GM12874 (cell line): ENCODE measurements at regions not wholly inside any gene's neighbourhood (a gene's known extent, or its start where the extent isn't known, plus 50 kb on each side); places are given as distances from the start of the nearest gene placed in this dataset.

Source experiments
- CTCF ChIP-seq: IDR thresholded peaks from 2 replicates; pipeline ENCODE4 v1.5.1; 2011; ENCODE audit warnings: low read depth, mild to moderate bottlenecking, control low read depth, low read length, moderate library complexity; ENCODE audit not compliant: insufficient read depth

DNA sequence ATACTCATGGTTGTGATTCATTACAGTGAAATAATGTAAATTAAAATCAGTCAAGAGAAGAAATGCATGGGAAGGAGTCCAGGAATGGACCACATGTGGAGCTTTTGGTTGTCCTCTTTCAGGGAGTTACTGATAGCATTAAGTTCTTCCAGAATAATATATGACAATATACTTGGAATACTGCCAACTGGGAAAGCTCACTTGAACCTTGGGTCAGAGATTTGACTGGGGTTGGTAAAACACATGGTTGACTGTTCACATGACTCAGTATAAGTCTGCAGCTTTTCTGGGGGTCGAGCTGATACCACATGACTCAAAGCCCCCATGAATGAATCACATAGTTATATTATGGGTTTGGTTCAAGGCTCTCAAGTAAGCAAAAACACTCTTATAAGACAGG is 1109.0 kb upstream of the CHAC2 start:
- TF ChIP-seq CTCF: no peak

DNA sequence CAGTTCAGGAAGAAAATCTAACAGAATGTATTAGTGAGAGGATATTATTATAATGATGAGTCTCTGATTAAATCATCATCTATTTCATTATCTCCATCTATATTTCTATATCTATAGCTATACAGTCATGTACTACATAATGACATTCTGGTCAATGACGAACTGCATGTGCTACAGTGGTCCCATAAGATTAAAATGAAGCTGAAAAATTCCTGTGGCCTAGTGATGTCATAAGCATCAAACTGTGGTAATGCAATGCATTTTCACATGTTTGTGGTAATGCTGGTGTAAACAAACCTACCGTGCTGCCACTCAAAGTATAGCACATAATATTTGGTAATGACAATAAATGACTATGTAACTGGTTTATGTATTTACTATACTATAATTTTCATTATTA is 1127.9 kb upstream of the CHAC2 start:
- TF ChIP-seq CTCF: no peak

- TF ChIP-seq CTCF: no peak
Observed at GRCh38 chr2:52632543-52632942, 1135.1 kb upstream of the CHAC2 start.

DNA sequence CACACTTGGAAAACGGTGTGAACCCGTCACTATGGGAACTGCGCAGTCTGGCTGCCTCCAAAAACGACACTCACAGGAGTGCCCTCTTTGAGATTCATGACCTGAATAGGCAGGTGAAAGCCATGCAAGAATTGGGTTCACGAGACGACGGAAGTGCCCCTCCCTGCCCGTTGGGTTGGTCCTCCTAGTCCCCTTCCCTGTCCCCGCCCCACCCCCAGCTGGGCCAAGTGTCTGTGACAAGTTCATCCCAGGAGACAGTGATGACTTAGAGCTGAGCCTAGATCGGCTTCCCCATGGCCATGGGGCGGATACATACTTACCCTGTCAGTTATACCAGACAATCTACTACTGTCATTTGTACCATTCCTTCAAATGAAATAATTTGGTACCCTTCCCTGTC is 1137.7 kb upstream of the CHAC2 start:
- TF ChIP-seq CTCF: no peak

- no peak for TF ChIP-seq CTCF
Observed at GRCh38 chr2:52629531-52629930, 1138.1 kb upstream of the CHAC2 start.

- TF ChIP-seq CTCF: no peak
Observed at GRCh38 chr2:52622266-52622665, 1145.3 kb upstream of the CHAC2 start.

- no peak for TF ChIP-seq CTCF
Observed at GRCh38 chr2:52613064-52613463, 1154.5 kb upstream of the CHAC2 start.

GRCh38 chr2:52611759-52612158 is 1155.8 kb upstream of the CHAC2 start:
- no peak for TF ChIP-seq CTCF
